SK-MEL-5 (cell line): ENCODE measurements at regions not wholly inside any gene's neighbourhood (a gene's known extent, or its start where the extent isn't known, plus 50 kb on each side); places are given as distances from the start of the nearest gene placed in this dataset.

Source experiments
- DNase-seq: peaks from one replicate; pipeline ENCODE4 v3.0.0-alpha.2; 2016; ENCODE audit warnings: low read depth, low spot score
- in situ Hi-C: cut with HindIII; loops from 2 replicates; pipeline ENCODE4 v1.10.0; 2016; ENCODE audit warnings: low sequenced_read_pairs, high pct_unique_total_duplicates, low pct_unique_long_range_greater_than_20kb

DNA sequence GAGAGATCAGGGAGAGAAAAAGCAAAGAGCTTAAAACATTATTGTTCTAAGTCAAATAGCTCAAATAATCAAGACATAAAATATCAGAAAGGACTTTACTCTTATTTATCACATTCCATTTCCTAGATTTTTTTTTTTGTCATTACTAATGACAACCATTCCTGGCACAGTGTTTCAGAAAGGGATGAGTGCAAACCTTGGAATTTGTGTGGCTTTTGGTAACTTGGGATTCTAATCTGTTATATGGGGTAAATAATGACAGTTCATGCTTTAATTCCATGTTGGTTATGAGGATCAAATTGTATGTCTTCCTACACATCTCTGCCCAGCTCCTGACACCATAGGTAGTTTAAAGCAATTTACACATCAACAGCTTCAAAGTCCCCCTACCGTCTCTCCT, 358.4 kb upstream of the ADGRL4 start:
- in situ Hi-C loops: no loop called here
- DNase-seq: no peak

DNA sequence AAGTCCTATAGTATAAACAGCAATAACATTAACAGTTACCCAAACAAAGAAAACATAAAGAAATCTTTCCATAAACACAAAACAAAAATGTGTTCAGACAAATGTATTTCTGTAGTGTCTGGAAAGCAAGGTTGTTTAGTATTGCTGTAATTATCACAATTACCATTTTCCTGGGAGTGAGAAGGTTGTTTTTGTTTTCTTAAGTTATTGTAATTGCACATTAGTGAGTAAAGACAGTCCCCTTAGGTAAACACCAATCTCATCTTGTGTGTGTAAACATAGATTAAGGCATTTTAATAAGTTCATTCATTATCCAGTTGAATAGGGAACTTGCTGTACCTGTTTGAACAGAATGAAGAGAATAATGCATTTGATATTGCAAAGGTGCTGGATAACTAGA, 356.9 kb upstream of the ADGRL4 start:
- in situ Hi-C loops: no loop called here
- no peak for DNase-seq

DNA sequence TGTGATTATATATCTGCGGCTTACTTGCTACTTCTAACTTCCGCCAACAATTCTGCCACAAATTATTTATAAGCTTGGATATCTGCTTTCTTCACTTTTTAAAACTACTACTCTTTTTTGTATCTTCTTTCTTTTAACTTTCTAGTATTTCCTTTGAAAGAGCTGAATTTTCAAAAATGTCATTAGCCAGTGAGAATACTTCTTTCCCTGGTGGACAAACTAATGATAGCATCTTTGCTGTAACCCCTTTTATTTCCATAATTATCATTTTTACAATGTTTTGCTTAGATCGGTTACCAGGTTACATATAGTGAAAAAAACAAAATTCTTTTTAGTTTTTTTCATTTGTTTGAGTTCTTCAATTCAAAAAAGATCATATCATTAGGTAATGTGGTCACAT, 355.9 kb upstream of the ADGRL4 start:
- no peak for DNase-seq
- in situ Hi-C loops: no loop called here

DNA sequence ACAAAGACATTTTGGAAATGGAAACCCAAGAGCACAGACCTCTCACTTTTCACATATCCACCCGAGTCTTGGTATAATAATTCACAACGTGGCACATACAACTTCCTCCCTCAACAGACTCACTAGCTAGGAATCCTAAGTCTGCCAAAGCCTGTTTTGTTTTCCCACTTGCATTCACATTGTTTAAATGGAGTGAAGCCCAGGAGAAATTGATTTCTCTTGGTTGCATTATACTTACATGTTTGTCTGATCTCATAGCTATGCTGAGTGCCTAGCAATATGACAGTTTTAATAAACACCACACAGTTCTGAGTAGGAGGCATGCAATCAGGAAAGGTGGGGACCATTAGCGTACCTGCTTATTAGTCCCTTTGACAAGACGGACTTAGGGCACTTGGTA, 348.6 kb upstream of the ADGRL4 start:
- in situ Hi-C loops: no loop called here
- DNase-seq: no peak

DNA sequence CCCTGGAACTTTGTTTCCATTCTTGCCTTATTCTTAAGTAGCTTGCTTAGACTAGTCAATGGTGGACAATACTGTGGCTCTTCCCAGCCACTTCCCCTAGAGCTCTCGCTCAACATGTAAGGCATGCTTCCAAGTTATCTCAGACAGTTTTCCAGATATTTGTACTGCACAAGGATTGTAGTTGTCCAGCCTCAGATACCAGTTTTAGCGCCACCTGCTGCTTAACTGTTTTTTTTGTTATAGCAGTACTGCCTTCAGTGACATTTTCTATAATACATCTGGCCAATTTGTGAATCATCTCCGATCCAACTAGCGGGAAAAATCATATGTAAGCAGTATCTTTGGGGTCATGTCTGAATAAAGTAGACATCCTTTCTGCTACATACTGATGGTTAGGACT, 346.7 kb upstream of the ADGRL4 start:
- DNase-seq: peak; percentile 70
- in situ Hi-C loops: no loop called here

DNA sequence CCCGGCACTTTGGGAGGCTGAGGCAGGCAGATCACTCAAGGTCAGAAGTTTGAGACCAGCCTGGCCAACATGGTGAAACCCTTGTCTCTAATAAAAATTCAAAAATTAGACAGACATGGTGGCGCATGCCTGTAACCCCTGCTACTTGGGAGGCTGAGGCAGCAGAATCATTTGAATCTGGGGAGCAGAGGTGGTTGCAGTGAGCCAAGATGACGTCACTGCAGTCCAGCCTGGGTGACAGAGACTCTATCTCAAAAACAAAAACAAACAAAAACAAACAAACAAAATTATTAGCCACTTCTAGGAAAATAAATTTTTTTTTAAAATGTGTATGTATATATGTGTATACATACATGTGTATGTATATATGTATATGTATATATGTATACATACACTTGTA, 320.3 kb upstream of the ADGRL4 start:
- in situ Hi-C loops: no loop called here
- DNase-seq: no peak

DNA sequence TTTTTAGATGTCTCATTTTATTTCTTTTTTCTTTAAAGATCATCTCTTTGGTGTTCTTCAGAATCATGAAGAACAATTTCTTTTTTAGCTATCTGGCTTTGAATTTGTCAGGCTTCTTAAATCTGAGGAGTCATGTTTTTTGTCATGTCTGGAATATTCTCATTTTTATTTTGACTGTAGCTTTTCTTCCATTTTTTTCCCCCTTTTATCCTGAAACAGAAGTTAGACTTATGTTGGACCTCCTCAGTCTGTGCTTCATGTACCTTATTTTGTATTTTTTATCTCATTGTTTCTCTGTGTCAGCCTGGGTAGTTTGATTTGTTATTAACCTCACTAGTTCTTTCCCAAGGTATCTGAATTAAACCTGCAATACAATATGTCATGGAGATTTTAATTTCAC, 319.2 kb upstream of the ADGRL4 start:
- DNase-seq: no peak
- in situ Hi-C loops: no loop called here

DNA sequence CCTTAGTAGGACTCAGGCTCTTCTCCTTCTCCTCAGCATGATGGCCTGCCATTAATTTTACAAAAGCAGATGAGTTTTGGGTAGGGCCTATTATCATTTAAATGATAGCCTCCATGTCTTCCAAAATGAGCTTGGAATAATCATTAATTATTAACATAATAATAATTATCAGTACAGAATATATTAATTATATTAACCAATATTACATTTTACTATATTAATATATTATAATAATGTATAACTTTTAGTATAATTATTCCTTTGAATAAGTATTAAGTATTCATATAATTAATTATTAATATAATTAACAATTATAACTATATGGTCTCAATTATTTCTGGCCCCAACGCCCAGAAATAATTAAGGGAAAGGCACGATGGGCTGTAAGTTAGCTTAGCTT, 318.6 kb upstream of the ADGRL4 start:
- DNase-seq: no peak
- in situ Hi-C loops: no loop called here

DNA sequence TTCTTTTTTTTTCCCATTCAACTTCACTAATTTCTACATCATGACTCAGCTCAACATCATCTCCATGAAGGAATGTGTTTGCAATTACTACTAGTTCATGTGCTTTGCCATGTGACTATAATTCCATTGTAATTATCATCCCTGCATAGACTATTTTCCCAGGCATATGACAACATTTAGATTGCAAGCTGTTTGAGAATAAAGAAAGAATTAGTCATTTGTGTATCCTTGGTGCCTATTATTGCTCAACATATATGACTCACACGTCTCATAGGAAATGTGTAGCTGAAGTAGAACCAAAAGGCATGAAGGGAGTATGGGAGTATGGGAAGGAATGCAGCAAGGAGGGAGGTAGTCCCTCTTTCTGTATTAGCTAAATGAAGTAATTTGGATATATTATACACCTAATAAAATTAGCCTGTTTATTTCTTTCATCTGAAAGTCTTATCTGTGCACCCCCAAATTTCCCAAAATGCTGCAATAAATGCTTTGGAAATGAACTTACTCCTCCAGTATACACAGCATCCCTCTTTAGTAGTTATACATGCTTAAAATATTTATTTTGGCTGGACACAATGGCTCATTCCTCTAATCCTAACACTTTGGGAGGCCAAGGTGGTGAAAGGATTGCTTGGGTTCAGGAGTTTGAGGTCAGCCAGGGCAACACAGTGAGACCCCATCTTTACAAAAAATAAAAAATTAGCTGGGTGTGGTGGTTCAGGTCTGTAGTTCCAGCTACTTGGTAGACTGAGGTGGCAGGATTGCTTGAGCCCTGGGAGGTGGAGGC, 316.9 kb upstream of the ADGRL4 start:
- in situ Hi-C loops: no loop called here
- peak; percentile 75 for DNase-seq

DNA sequence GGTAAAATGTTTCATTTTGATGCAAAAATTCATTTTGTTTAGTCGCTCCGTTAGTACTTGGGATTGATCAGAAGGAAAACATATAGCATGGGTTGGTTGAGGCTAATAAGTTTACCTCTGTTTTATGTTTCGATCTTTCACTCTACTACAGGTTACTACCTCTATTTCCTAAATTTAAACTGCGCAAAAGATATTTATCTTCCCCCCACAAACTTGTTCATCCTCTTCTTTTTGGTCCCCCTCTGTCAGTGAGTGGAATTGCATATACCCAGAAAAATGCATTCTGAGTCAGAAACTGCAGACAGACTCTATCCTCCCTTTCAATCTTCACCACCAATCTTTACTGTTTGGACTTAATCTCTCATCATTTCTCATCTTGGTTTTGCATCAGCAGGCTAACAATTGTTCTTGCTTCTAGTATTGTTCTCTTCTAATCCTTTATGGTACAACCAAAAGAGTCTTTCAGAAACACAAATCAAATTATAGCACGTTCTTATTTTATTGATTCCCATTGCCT, 316.0 kb upstream of the ADGRL4 start:
- in situ Hi-C loops: no loop called here
- DNase-seq: peak; percentile 13

DNA sequence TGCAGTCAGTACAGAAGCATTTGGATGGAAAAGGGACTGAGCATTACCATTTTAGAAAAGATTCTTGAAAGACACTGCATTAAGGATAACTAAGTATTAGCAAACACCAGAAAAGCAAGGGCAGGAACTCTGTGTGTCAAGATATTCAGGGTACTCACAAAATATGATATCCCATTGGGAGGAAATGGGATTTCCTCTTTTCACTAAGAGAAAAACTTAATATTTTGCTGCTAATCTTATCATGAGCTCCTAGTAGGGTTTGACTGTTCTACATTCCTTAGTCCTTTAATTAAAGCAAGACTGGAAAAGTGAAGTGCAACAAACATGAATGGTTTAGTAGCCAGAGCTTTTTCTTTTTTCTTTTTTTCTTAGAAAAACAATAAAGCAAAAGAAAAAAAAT, 305.9 kb upstream of the ADGRL4 start:
- DNase-seq: no peak
- in situ Hi-C loops: no loop called here

DNA sequence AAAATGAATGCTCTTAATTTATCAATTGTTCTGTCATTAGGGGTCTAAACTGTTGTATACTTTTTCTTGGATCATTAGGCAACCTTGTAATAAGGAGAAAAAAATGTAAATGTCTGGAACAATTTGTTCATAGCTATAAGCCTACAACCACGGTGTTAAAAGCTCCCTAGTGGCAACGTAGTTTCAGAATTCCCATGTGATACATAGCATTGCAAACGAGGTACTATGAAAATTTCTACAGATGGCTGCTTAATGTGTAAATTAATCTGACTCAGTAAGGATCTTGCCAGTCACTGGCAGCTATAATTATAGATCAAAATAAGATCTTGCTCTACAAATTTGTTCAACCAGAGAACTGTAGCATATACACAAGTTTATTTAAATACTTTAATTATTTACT, 304.1 kb upstream of the ADGRL4 start:
- in situ Hi-C loops: no loop called here
- DNase-seq: no peak

DNA sequence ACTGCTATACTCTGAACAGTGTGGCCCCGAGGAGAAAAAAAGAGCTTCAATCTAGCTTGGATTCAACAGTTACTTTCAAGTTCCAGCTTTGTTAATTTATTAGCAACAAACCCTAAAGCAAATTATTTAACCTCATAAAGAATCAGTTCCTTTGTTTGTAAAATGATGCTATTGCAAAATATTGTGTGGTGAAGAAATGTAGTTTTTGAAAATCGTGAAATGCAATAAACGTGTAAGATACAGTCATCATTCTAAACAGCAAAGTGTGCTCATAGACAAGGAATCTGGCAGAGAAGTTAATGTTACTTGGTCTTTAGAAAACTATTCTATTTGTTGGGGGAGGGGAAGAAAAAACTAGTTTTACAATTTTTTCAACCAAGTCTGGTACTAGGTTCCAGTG, 297.6 kb upstream of the ADGRL4 start:
- in situ Hi-C loops: no loop called here
- peak; percentile 14 for DNase-seq

DNA sequence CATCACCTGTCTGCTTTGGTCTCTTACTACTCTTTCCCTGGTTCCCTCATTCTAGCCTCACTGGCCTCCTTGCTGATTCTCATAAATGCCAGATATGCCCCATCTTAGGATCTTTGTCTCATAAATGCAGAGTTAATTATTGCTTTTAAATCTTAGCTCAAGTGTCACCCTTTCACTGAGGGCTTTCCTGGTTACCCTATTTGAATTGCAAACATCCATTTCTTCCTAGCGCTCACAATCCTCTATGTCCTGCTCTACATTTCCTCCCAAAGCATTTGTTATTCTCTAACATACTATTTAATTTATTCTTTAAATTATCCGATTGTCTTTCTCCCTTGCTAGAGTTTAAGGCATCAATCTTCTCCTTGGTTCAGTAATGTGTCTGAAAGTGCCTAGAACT, 296.5 kb upstream of the ADGRL4 start:
- in situ Hi-C loops: no loop called here
- no peak for DNase-seq

DNA sequence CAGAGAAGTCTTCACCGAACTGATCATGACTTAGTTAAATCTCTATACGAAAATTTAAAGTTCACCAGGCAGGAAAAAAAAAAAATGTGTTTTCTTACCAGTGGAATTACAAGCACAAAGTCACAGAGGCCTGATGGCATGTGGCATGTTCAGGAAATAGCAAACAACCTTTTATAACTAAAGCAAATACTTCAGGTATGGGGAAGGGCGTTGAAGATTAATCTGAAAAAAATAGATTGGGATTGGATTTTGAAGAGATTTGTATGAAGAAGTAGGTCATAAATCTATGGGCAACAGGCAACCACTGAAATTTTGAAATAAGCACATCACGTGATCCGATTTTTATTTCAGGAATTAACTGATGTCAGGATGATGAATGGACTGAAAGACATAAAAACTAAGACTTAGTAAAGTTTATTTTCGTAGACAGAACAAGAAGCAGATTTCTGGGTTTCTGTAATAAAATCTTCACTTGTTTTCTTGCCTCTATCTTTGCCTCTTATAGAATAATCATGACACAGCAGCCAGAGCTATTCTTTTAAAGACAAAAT, 295.9 kb upstream of the ADGRL4 start:
- in situ Hi-C loops: no loop called here

DNA sequence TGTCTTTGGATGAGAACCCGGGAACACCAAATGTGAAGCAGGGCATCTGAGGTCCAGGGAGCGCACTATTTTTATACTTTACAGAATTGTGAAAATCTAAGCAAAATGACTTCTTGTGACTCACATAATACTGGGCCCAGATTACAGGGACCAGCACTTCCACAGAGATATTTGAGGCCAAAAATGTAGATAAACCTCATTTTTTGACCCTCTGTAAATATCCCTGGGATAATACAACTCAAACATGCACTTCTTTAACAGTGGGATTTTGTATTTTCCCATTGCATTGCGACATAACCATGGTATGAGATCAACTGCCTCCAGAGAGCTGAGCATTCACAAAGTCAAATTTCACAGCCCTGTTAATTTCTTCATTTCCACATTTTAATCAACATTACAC, 289.4 kb upstream of the ADGRL4 start:
- in situ Hi-C loops: no loop called here
- DNase-seq: no peak

More for the DNA sequence above, 295.9 kb upstream of the ADGRL4 start:
- no peak for DNase-seq

DNA sequence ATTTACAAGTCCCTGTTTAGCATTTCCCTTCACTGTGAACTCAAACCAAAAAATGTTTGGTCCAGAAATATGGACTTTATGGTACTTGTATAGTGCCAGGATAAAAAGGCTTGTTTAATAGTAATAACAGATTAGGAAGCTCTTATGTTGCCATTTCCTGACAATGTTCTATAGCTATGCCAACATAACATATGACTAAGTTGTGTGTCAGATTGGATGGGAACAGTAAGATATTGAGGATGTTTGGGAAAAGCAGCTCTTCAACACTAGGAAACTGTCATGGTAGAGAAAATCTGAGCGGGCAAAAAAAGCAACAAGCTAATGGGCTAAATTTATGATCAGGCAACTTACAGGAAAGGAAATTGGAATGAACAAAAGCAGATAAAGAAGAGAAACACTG, 287.1 kb upstream of the ADGRL4 start:
- no peak for DNase-seq

DNA sequence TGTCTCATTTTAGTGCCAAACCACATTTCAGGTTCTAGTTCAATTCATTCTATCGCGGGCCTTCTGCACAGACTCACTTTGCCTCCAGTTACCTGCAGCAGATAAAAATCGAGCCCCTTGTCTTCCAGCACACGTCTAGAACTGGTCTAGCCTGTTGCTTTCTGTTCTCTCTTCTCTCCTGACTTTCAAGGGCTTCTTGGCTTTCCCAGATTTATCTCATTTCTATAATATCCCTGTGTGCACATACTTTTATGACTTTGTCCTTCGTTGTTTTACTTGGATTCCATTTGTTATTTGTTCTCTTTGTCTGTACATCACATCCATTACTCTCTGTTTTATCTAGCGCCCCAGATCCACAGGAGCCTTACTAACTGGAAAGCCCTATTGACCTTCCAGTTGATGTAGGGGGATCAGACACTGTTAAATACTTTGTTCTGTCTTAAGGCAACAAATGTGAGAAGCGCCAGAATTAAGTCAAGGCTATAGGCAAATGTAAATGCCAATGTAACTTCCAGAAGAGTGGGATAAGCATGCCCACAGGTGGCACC, 284.5 kb upstream of the ADGRL4 start:
- in situ Hi-C loops: no loop called here
- DNase-seq: no peak

More for the DNA sequence above, 287.1 kb upstream of the ADGRL4 start:
- in situ Hi-C loops: no loop called here

DNA sequence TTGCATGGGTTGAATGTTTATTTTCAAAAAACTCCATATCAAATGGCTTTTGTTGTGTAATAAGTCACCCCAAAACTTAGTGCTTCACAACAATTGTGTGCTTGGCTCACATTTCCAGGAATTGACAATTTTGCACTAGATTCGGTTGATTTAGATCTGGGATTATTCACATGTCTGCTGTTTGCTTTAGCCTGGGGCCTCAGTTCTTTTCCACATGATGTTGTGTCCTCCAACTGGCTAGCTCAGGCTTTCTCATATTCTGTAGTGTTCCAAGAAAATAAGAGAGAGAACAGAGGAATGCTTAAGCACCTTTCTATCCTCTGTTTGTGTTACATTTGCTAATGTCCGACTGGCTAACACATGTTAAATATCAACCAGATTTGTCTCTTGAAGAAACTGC, 281.5 kb upstream of the ADGRL4 start:
- no peak for DNase-seq
- in situ Hi-C loops: no loop called here
